Stimulated activated CD4-positive, alpha-beta T cell treated with anti-CD3 and anti-CD28 coated beads, TNF-alpha, amount 100 ng/mL, for 24 hours (primary cell): ENCODE measurements at regions not wholly inside any gene's neighbourhood (a gene's known extent, or its start where the extent isn't known, plus 50 kb on each side); places are given as distances from the start of the nearest gene placed in this dataset.
"Not testable (repeated sequence)": the region's sequence is repeated elsewhere in the genome, so short reads cannot be mapped to it uniquely, and the experiment has no call there.

Experiments
- DNase-seq, 3 experiments: peaks; one replicate each; pipeline ENCODE4 v3.0.0-alpha.2; 2020; ENCODE audit warnings: low read depth in 3 of 3

- DNase-seq: no peak
Observed at GRCh38 chr12:46711756-46712155, 114.0 kb downstream of the SLC38A4 start.

GRCh38 chr12:46710125-46710743 is 115.6 kb downstream of the SLC38A4 start:
- no peak for DNase-seq

GRCh38 chr12:46702581-46703344 is 123.0 kb downstream of the SLC38A4 start:
- DNase-seq: no peak

- no peak for DNase-seq
Observed at GRCh38 chr12:46701356-46701755, 124.4 kb downstream of the SLC38A4 start.

- no peak for DNase-seq
Observed at GRCh38 chr12:46699986-46700385, 125.8 kb downstream of the SLC38A4 start.

- DNase-seq: no peak
Observed at GRCh38 chr12:46698003-46698402, 127.8 kb downstream of the SLC38A4 start.

- DNase-seq: no peak
Observed at GRCh38 chr12:46693518-46693917, 132.3 kb downstream of the SLC38A4 start.

GRCh38 chr12:46693034-46693433 is 132.8 kb downstream of the SLC38A4 start:
- DNase-seq: no peak

GRCh38 chr12:46692606-46693005 is 133.2 kb downstream of the SLC38A4 start:
- no peak for DNase-seq

- no peak for DNase-seq
Observed at GRCh38 chr12:46686267-46686942, 139.4 kb downstream of the SLC38A4 start.

- not testable (repeated sequence) for DNase-seq
Observed at GRCh38 chr12:46684243-46684642, 141.6 kb downstream of the SLC38A4 start.

- DNase-seq: no peak
Observed at GRCh38 chr12:46682148-46682547, 143.6 kb downstream of the SLC38A4 start.

GRCh38 chr12:46680506-46680905 is 145.3 kb downstream of the SLC38A4 start:
- no peak for DNase-seq

GRCh38 chr12:46679754-46680153 is 146.0 kb downstream of the SLC38A4 start:
- DNase-seq: no peak

GRCh38 chr12:46678426-46678825 is 147.4 kb downstream of the SLC38A4 start:
- DNase-seq: no peak

GRCh38 chr12:46677749-46678148 is 148.0 kb downstream of the SLC38A4 start:
- no peak for DNase-seq

GRCh38 chr12:46676797-46677520 is 148.8 kb downstream of the SLC38A4 start:
- DNase-seq: no peak

GRCh38 chr12:46676396-46676795 is 149.4 kb downstream of the SLC38A4 start:
- no peak for DNase-seq

GRCh38 chr12:46675736-46676135 is 150.1 kb downstream of the SLC38A4 start:
- no peak for DNase-seq

GRCh38 chr12:46674800-46675199 is 151.0 kb downstream of the SLC38A4 start:
- no peak for DNase-seq

GRCh38 chr12:46674129-46674528 is 151.7 kb downstream of the SLC38A4 start:
- DNase-seq: no peak

- DNase-seq: no peak
Observed at GRCh38 chr12:46671102-46671501, 154.7 kb downstream of the SLC38A4 start.
